IMR-90 (cell line): ENCODE measurements at regions not wholly inside any gene's neighbourhood (a gene's known extent, or its start where the extent isn't known, plus 50 kb on each side); places are given as distances from the start of the nearest gene placed in this dataset.

Experiments used
- ATAC-seq: fragments of 200-7000 bp; cut with Tn5 transposase; 2 replicates; pipeline ENCODE4 v1.9.1; 2020; ENCODE audit warnings: low read depth, mild to moderate bottlenecking, moderate library complexity
- BruUV-seq: library from RNA; stranded (reverse); fragments of 400-500 nt; replicated peaks from 2 replicates; lab custom pipeline; 2021; lab: Mats Ljungman, UMichigan
- CTCF ChIA-PET: fragments of 300-600 bp; formaldehyde crosslinking; extraction: SDS; loops from one replicate; lab custom pipeline; 2021; ENCODE audit warnings: antibody characterized with exemption; lab: Yijun Ruan, JAX
- POLR2A ChIA-PET: fragments of 300-600 bp; sonication (Branson Sonifier 250); formaldehyde crosslinking; loops from one replicate; lab custom pipeline; 2022; ENCODE audit warnings: antibody characterized with exemption; ENCODE audit not compliant: unreplicated experiment; lab: Charles Lee
- DNase-seq: peaks from one replicate; pipeline ENCODE4 v3.0.0; 2013
- H2AFZ ChIP-seq: replicated peaks from 2 replicates; pipeline ENCODE3; 2013; ENCODE audit warnings: low read length, mild to moderate bottlenecking; ENCODE audit not compliant: poor library complexity
- H2AK5ac ChIP-seq: 2 replicates; pipeline ENCODE4 v1.6.1; 2013; ENCODE audit warnings: low read depth, low read length, inconsistent platforms
- H2AK9ac ChIP-seq: replicated peaks from 2 replicates; pipeline ENCODE3; 2013; ENCODE audit warnings: mild to moderate bottlenecking, low read depth, low read length, moderate library complexity; ENCODE audit not compliant: poor library complexity
- H2BK120ac ChIP-seq: 2 replicates; pipeline ENCODE4 v1.6.1; 2013; ENCODE audit warnings: low read depth, low read length, inconsistent platforms
- H2BK15ac ChIP-seq: 3 replicates; pipeline ENCODE4 v1.6.1; 2013; ENCODE audit warnings: low read depth, low read length, inconsistent platforms
- H2BK20ac ChIP-seq: 2 replicates; pipeline ENCODE4 v1.6.1; 2013; ENCODE audit warnings: low read depth, mild to moderate bottlenecking, inconsistent platforms, low read length, moderate library complexity
- H2BK5ac ChIP-seq: 2 replicates; pipeline ENCODE4 v1.6.1; 2013; ENCODE audit warnings: mild to moderate bottlenecking, low read depth, low read length, inconsistent platforms; ENCODE audit not compliant: poor library complexity, severe bottlenecking
- H3K14ac ChIP-seq: replicated peaks from 2 replicates; pipeline ENCODE4 v1.6.1; 2013; ENCODE audit warnings: low read depth, low read length, inconsistent platforms
- H3K18ac ChIP-seq: 2 replicates; pipeline ENCODE4 v1.6.1; 2013; ENCODE audit warnings: low read depth, low read length, control low read depth
- H3K23ac ChIP-seq: 2 replicates; pipeline ENCODE4 v1.6.1; 2013; ENCODE audit warnings: low read depth, low read length, inconsistent platforms
- H3K27ac ChIP-seq: 2 replicates; pipeline ENCODE4 v1.5.1; 2013; ENCODE audit warnings: mild to moderate bottlenecking, control low read depth, low read length; ENCODE audit not compliant: insufficient read depth
- H3K27me3 ChIP-seq: 2 replicates; pipeline ENCODE4 v1.6.1; 2013; ENCODE audit warnings: low read length; ENCODE audit not compliant: control insufficient read depth, insufficient read depth
- H3K36me3 ChIP-seq: 2 replicates; pipeline ENCODE4 v1.6.1; 2013; ENCODE audit warnings: low read length, mixed read lengths; ENCODE audit not compliant: control insufficient read depth, insufficient read depth
- H3K4ac ChIP-seq: 2 replicates; pipeline ENCODE4 v1.6.1; 2013; ENCODE audit warnings: low read depth, low read length, inconsistent platforms
- H3K4me1 ChIP-seq: 2 replicates; pipeline ENCODE4 v1.6.1; 2013; ENCODE audit warnings: low read length, mixed read lengths; ENCODE audit not compliant: control insufficient read depth, insufficient read depth
- H3K4me2 ChIP-seq: 2 replicates; pipeline ENCODE4 v1.6.1; 2013; ENCODE audit warnings: low read depth, mild to moderate bottlenecking, control low read depth, low read length, moderate library complexity
- H3K4me3 ChIP-seq: 2 replicates; pipeline ENCODE4 v1.5.1; 2013; ENCODE audit warnings: low read depth, mild to moderate bottlenecking, control low read depth, low read length, moderate library complexity; ENCODE audit not compliant: insufficient read depth
- H3K56ac ChIP-seq: 2 replicates; pipeline ENCODE4 v1.6.1; 2013; ENCODE audit warnings: low read length, inconsistent platforms; ENCODE audit not compliant: insufficient read depth; ENCODE audit errors: extremely low read depth
- H3K79me1 ChIP-seq, 2 experiments: 2 replicates each; pipeline ENCODE4 v1.6.1; 2013; ENCODE audit warnings: low read length in 2 of 2, inconsistent platforms in 1 of 2, low read depth in 1 of 2
- H3K9ac ChIP-seq: 2 replicates; pipeline ENCODE4 v1.6.1; 2013; ENCODE audit warnings: low read depth, low read length, control low read depth
- H3K9me1 ChIP-seq: 2 replicates; pipeline ENCODE4 v1.6.1; 2013; ENCODE audit warnings: low read length, inconsistent platforms; ENCODE audit not compliant: insufficient read depth
- H3K9me3 ChIP-seq: 2 replicates; pipeline ENCODE4 v1.6.1; 2013; ENCODE audit warnings: low read length; ENCODE audit not compliant: control insufficient read depth, insufficient read depth
- H4K20me1 ChIP-seq: 2 replicates; pipeline ENCODE4 v1.6.1; 2013; ENCODE audit warnings: low read length, inconsistent platforms; ENCODE audit not compliant: insufficient read depth
- H4K5ac ChIP-seq: 2 replicates; pipeline ENCODE4 v1.6.1; 2013; ENCODE audit warnings: mild to moderate bottlenecking, low read depth, low read length, control low read depth
- H4K8ac ChIP-seq, 2 experiments: 2 replicates each; pipeline ENCODE4 v1.6.1; 2013; ENCODE audit warnings: low read depth in 2 of 2, low read length in 2 of 2, control low read depth in 1 of 2, inconsistent platforms in 1 of 2
- H4K91ac ChIP-seq: 2 replicates; pipeline ENCODE4 v1.6.1; 2013; ENCODE audit warnings: low read depth, low read length, inconsistent platforms; ENCODE audit not compliant: insufficient read depth
- CEBPB ChIP-seq: IDR thresholded peaks from 2 replicates; pipeline ENCODE4 v1.6.1; 2012; ENCODE audit warnings: low read depth, low read length, improper control_type of control experiment
- CHD1 ChIP-seq: IDR thresholded peaks from 2 replicates; pipeline ENCODE4 v1.6.1; 2012; ENCODE audit warnings: low read depth, low read length, improper control_type of control experiment
- CTCF ChIP-seq: conservative IDR thresholded peaks from 2 replicates; pipeline ENCODE4 v1.5.1; 2012; ENCODE audit warnings: mild to moderate bottlenecking, low read depth, low read length, improper control_type of control experiment
- FOS ChIP-seq: fragments of 150-350 bp; IDR thresholded peaks from 2 replicates; pipeline ENCODE4 v1.6.1; 2016; ENCODE audit warnings: low read depth, low read length
- MAFK ChIP-seq: IDR thresholded peaks from 2 replicates; pipeline ENCODE4 v1.6.1; 2012; ENCODE audit warnings: low read depth, low read length, improper control_type of control experiment
- POLR2A ChIP-seq: IDR thresholded peaks from 2 replicates; pipeline ENCODE4 v1.6.1; 2012; ENCODE audit warnings: mild to moderate bottlenecking, low read depth, low read length
- RAD21 ChIP-seq: IDR thresholded peaks from 2 replicates; pipeline ENCODE4 v1.6.1; 2012; ENCODE audit warnings: low read length, improper control_type of control experiment
- RFX5 ChIP-seq: IDR thresholded peaks from 2 replicates; pipeline ENCODE4 v1.8.0; 2012; ENCODE audit warnings: low read depth, mild to moderate bottlenecking, low read length, moderate library complexity
- SMC3 ChIP-seq: fragments of 150-350 bp; IDR thresholded peaks from 2 replicates; pipeline ENCODE4 v1.6.1; 2016; ENCODE audit warnings: low read depth, mild to moderate bottlenecking, antibody characterized with exemption, low read length, moderate library complexity
- WGBS, 2 experiments: methylation state at CpG; one replicate each; pipeline versions ENCODE4 v1.1.5 to v1.1.7; 2013; ENCODE audit warnings: missing lambda C conversion rate in 2 of 2; ENCODE audit not compliant: insufficient read length in 1 of 2; ENCODE audit errors: extremely low coverage in 2 of 2; 5-methylcytosine and 5-hydroxymethylcytosine counted together
- dilution Hi-C: fragments of 300-500 bp; cut with HindIII; formaldehyde crosslinking; loops from one replicate; pipeline ENCODE4 v1.14.3; 2018; ENCODE audit warnings: low sequenced_read_pairs; ENCODE audit not compliant: unreplicated experiment
- in situ Hi-C: fragments of 300-500 bp; cut with MboI; formaldehyde crosslinking; loops from 3 replicates; pipeline ENCODE4 v1.14.3; 2019; ENCODE audit warnings: low sequenced_read_pairs, inconsistent platforms, mixed read lengths
- intact Hi-C: fragments of 100-400 bp; cut with micrococcal nuclease; formaldehyde crosslinking; loops from 2 replicates; pipeline ENCODE4 v1.10.0; 2022

GRCh38 chr5:30401479-30402058 is 791.9 kb upstream of the CDH6 start:
- dilution Hi-C loops: no loop called here
- Histone ChIP-seq H2AFZ (no peak overlapping the region), H3K56ac (no peak overlapping the region), H4K91ac (no peak overlapping the region), H3K4me2 (peak overlapping the region; percentile 40; the same call in 1 of the 2 replicates), H2AK9ac (no peak overlapping the region), H3K4me1 (no peaks in the 10 kb centered on the region), H4K20me1 (no peaks in the 10 kb centered on the region), H3K27ac (no peak overlapping the region), H3K23ac (no peak overlapping the region), H4K5ac (no peak overlapping the region), H2AK5ac (no peak overlapping the region), H2BK15ac (no peak overlapping the region), H4K8ac (no peak overlapping the region), H3K9ac (no peak overlapping the region), H3K4me3 (no peak overlapping the region), H3K36me3 (no peaks in the 10 kb centered on the region), H2BK20ac (no peak overlapping the region), H3K4ac (no peak overlapping the region), H3K9me1 (no peaks in the 10 kb centered on the region), H3K79me1 (no peaks in the 10 kb centered on the region), H3K14ac (no peak overlapping the region), H3K18ac (no peak overlapping the region), H2BK120ac (no peak overlapping the region), H2BK5ac (no peak overlapping the region), H3K9me3 (no peaks in the 10 kb centered on the region), H3K27me3 (no peaks in the 10 kb centered on the region)
- no peak for TF ChIP-seq CEBPB
- no peak for TF ChIP-seq FOS
- TF ChIP-seq POLR2A: no peak
- TF ChIP-seq CHD1: no peak
- TF ChIP-seq RAD21: peak; percentile 68
- peak; percentile 75 for TF ChIP-seq SMC3
- no peak for TF ChIP-seq RFX5
- TF ChIP-seq MAFK: no peak
- TF ChIP-seq CTCF: peak; percentile 63
- POLR2A ChIA-PET: interaction anchor here (0.5 kb wide), 1 partner anchor 809 kb away, joined by 3 read pairs; no protein-coding TSS in a partner anchor
- CTCF ChIA-PET: interaction anchor here (0.6 to 1.6 kb wide), 7 partner anchors 9 to 869 kb away, joined by 3 to 8 read pairs (median 4); no protein-coding TSS in a partner anchor
- intact Hi-C loops: loop anchor here (1.0 to 10.0 kb wide), 3 partner anchors 793 to 1081 kb away; partner anchors contain the start of gene CDH6
- ATAC-seq (peak; percentile 77), DNase-seq (peak; percentile 48)
- no TSS peak for BruUV-seq
- 0% methylated on average over 1 of the region's 3 CpGs; no CpG with 5 or more reads in 1 of the 2 experiments for WGBS, 2 experiments
- in situ Hi-C loops: loop anchor here (10.0 to 25.0 kb wide), 2 partner anchors 843 to 1086 kb away; no protein-coding TSS in a partner anchor
